ENCODE measurements at regions not wholly inside any gene's neighbourhood (a gene's known extent, or its start where the extent isn't known, plus 50 kb on each side); places are given as distances from the start of the nearest gene placed in this dataset.
A peak's percentile ranks its signal among the peaks of the same experiment; 100 is the strongest.

GRCh38 chr1:78289603-78290002 lies 201.2 kb upstream of the PTGFR start:
- Histone ChIP-seq H3K4me3 (no peak overlapping the region), H3K36me3 (no peaks in the 10 kb centered on the region), H3K27ac (no peak overlapping the region), H3K4me1 (no peaks in the 10 kb centered on the region), H3K27me3 (no peaks in the 10 kb centered on the region), H3K9me3 (no peaks in the 10 kb centered on the region)
- no peak for DNase-seq
- no peak for TF ChIP-seq CTCF (IDR thresholded peaks at IDR 0.05)
- no peak for TF ChIP-seq POLR2A (IDR thresholded peaks at IDR 0.05)
- no peak for ATAC-seq
- intact Hi-C loops (cut with DNase I): no loop called here
- 72 to 90% (median 81%) methylated on average over 1 of the region's 1 CpG for WGBS, 4 donors

DNA sequence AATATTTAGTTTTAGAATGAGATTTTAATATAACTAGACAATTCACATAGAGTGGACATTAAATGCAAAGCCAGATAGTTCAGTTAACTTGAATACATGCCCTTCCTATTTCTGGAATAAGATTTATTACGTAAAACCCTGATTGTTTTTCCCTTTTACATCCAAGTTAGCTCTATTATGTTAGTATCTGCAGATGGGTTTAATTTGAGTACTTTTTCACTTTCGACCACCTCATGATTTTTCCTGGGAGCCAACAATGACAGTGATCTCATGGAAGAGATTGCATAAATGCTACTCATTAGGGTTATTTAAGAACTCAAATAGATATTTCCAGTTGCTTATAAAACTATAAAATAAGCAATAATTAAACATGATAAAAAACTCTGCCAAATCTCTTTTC lies 199.4 kb upstream of the PTGFR start:
- Histone ChIP-seq H3K9me3 (no peaks in the 10 kb centered on the region), H3K4me1 (no peaks in the 10 kb centered on the region), H3K27ac (peak overlapping the region in 3 of 12 donors; percentile 7 to 47 (median 26)), H3K27me3 (no peaks in the 10 kb centered on the region), H3K36me3 (no peaks in the 10 kb centered on the region), H3K4me3 (no peak overlapping the region)
- ATAC-seq (peak in 1 of 4 donors; percentile 42), DNase-seq (no peak)
- 58 to 74% (median 68%) methylated on average over 2 of the region's 2 CpGs for WGBS, 4 donors
- intact Hi-C loops (cut with DNase I): no loop called here
- no peak for TF ChIP-seq CTCF (IDR thresholded peaks at IDR 0.05)
- TF ChIP-seq POLR2A (IDR thresholded peaks at IDR 0.05): no peak

- intact Hi-C loops (cut with DNase I): no loop called here
- Histone ChIP-seq H3K36me3 (no peaks in the 10 kb centered on the region), H3K27ac (peak overlapping the region in 1 of 12 donors; percentile 7), H3K4me1 (no peaks in the 10 kb centered on the region), H3K4me3 (no peak overlapping the region), H3K27me3 (no peaks in the 10 kb centered on the region), H3K9me3 (no peaks in the 10 kb centered on the region)
- no peak for ATAC-seq
- TF ChIP-seq POLR2A (IDR thresholded peaks at IDR 0.05): no peak
- TF ChIP-seq CTCF (IDR thresholded peaks at IDR 0.05): no peak
- DNase-seq: no peak
Observed at GRCh38 chr1:78291872-78292271, 198.9 kb upstream of the PTGFR start.

GRCh38 chr1:78292361-78292760 lies 198.4 kb upstream of the PTGFR start:
- H3K4me3 ChIP-seq: no peak overlapping the region
- H3K27ac ChIP-seq: no peak overlapping the region
- H3K4me1 ChIP-seq: no peaks in the 10 kb centered on the region
- no peaks in the 10 kb centered on the region for H3K36me3 ChIP-seq
- DNase-seq (peak in 1 of 5 donors; percentile 29), ATAC-seq (peak in 2 of 4 donors; percentile 24 to 70)
- TF ChIP-seq POLR2A (IDR thresholded peaks at IDR 0.05) (no peak), CTCF (IDR thresholded peaks at IDR 0.05) (no peak)
- intact Hi-C loops (cut with DNase I): no loop called here
- H3K27me3 ChIP-seq: no peaks in the 10 kb centered on the region
- 67 to 81% (median 70%) methylated on average over 3 of the region's 3 CpGs for WGBS, 4 donors
- no peaks in the 10 kb centered on the region for H3K9me3 ChIP-seq

Data from heart left ventricle (tissue), 16 donors.